SIG-M5 (cell line): ENCODE measurements at regions not wholly inside any gene's neighbourhood (a gene's known extent, or its start where the extent isn't known, plus 50 kb on each side); places are given as distances from the start of the nearest gene placed in this dataset.
"Not testable (repeated sequence)": the region's sequence is repeated elsewhere in the genome, so short reads cannot be mapped to it uniquely, and the experiment has no call there.

ENCODE experiments used
- DNase-seq: peaks from one replicate; lab custom pipeline; 2025; lab: John Stamatoyannopoulos, UW

GRCh38 chr14:97143456-97143855 lies 346.3 kb downstream of the VRK1 start:
- no peak for DNase-seq

GRCh38 chr14:97148021-97148420 lies 350.8 kb downstream of the VRK1 start:
- DNase-seq: not testable (repeated sequence)

- no peak for DNase-seq
These were observed 352.6 kb downstream of the VRK1 start for GRCh38 chr14:97149775-97150174.

- no peak for DNase-seq
These were observed 356.3 kb downstream of the VRK1 start for GRCh38 chr14:97153527-97153926.

GRCh38 chr14:97155320-97155719 lies 358.1 kb downstream of the VRK1 start:
- no peak for DNase-seq

- no peak for DNase-seq
These were observed 358.6 kb downstream of the VRK1 start for GRCh38 chr14:97155814-97156213.

GRCh38 chr14:97156705-97157104 lies 359.5 kb downstream of the VRK1 start:
- no peak for DNase-seq

GRCh38 chr14:97158102-97158501 lies 360.9 kb downstream of the VRK1 start:
- no peak for DNase-seq

GRCh38 chr14:97159124-97159523 lies 361.9 kb downstream of the VRK1 start:
- DNase-seq: no peak

- no peak for DNase-seq
These were observed 365.4 kb downstream of the VRK1 start for GRCh38 chr14:97162621-97163020.

GRCh38 chr14:97164021-97164420 lies 366.8 kb downstream of the VRK1 start:
- no peak for DNase-seq

GRCh38 chr14:97166497-97166896 lies 369.3 kb downstream of the VRK1 start:
- DNase-seq: no peak

GRCh38 chr14:97167577-97167976 lies 370.4 kb downstream of the VRK1 start:
- not testable (repeated sequence) for DNase-seq

GRCh38 chr14:97172644-97173043 lies 375.5 kb downstream of the VRK1 start:
- DNase-seq: no peak

- no peak for DNase-seq
These were observed 379.8 kb downstream of the VRK1 start for GRCh38 chr14:97177016-97177415.

- no peak for DNase-seq
These were observed 380.5 kb downstream of the VRK1 start for GRCh38 chr14:97177635-97178034.

- DNase-seq: no peak
These were observed 381.6 kb downstream of the VRK1 start for GRCh38 chr14:97178781-97179180.

- no peak for DNase-seq
These were observed 382.4 kb downstream of the VRK1 start for GRCh38 chr14:97179573-97179972.

GRCh38 chr14:97180304-97181200 lies 383.4 kb downstream of the VRK1 start:
- no peak for DNase-seq

- DNase-seq: no peak
These were observed 388.0 kb downstream of the VRK1 start for GRCh38 chr14:97185186-97185585.

GRCh38 chr14:97187916-97188315 lies 390.7 kb downstream of the VRK1 start:
- no peak for DNase-seq

- no peak for DNase-seq
These were observed 399.2 kb downstream of the VRK1 start for GRCh38 chr14:97196336-97196735.

GRCh38 chr14:97198813-97199212 lies 401.6 kb downstream of the VRK1 start:
- no peak for DNase-seq

GRCh38 chr14:97200245-97200644 lies 403.1 kb downstream of the VRK1 start:
- no peak for DNase-seq
